ENCODE measurements at regions not wholly inside any gene's neighbourhood (a gene's known extent, or its start where the extent isn't known, plus 50 kb on each side); places are given as distances from the start of the nearest gene placed in this dataset.

DNA sequence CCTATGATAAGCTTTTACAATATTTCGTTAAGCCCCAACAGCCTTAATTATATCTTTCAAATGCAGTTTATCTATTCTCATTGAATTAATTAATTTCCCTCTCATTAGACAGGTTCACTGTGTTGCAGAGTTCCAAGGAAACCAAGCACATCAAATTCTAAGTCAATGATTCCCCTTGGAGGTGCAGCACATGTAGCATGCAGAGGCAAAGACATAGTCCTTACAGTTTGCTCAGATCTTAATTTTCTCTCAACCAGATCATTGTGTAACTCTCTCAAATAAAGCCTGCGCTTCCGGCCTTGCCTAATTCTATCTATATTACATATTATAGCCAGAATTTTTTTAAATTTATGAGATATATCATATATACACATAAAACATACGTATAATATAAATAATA lies 205.4 kb downstream of the GRIA2 start:
- DNase-seq = no peak

- no peak for DNase-seq
Measured at GRCh38 chr4:157423526-157424020, 203.0 kb downstream of the GRIA2 start.

DNA sequence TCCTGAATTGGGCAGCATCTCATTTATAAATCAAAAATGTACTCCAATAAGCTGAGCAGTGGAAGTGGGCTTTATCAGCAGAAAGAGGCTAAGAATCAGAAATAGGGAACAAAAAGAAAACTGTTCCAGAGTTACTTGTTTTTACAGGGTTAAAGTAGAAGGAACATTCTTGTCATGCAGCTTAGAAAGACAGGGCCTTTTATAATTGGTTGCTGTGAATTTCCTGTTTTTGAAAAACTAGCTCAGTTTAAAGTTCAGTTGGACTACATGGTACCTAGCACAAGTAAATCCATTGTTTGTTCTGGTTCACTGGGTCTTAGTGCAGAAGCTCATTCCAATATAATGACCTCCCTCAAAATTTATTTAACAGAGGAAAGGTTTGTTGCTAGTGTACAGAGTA lies 200.8 kb downstream of the GRIA2 start:
- DNase-seq = no peak
